Nephron progenitor cell (in vitro differentiated cells): ENCODE measurements at regions not wholly inside any gene's neighbourhood (a gene's known extent, or its start where the extent isn't known, plus 50 kb on each side); places are given as distances from the start of the nearest gene placed in this dataset.

ENCODE experiments used
- DNase-seq: peaks from one replicate; pipeline ENCODE4 v3.0.0; 2021
- H3K27ac Mint-ChIP-seq: 2 replicates; pipeline ENCODE4 v1.8.0; 2021; ENCODE audit warnings: mild to moderate bottlenecking, moderate library complexity, mixed read lengths
- H3K27me3 Mint-ChIP-seq: 2 replicates; pipeline ENCODE4 v1.8.0; 2021; ENCODE audit warnings: mild to moderate bottlenecking, low read depth, mixed read lengths; ENCODE audit not compliant: poor library complexity
- H3K36me3 Mint-ChIP-seq: 2 replicates; pipeline ENCODE4 v1.8.0; 2021; ENCODE audit warnings: low read depth, mixed read lengths
- H3K4me1 Mint-ChIP-seq: 2 replicates; pipeline ENCODE4 v1.8.0; 2021; ENCODE audit warnings: mixed read lengths
- H3K4me3 Mint-ChIP-seq: 2 replicates; pipeline ENCODE4 v1.8.0; 2021; ENCODE audit warnings: mild to moderate bottlenecking, moderate library complexity, mixed read lengths
- H3K9me3 Mint-ChIP-seq: 2 replicates; pipeline ENCODE4 v1.8.0; 2021; ENCODE audit warnings: mild to moderate bottlenecking, moderate library complexity, mixed read lengths
- CTCF ChIP-seq: fragments of 200-600 bp; sonication (generic); IDR thresholded peaks from 2 replicates; pipeline ENCODE4 v1.5.0; 2021; ENCODE audit warnings: antibody characterized with exemption

GRCh38 chr6:16989382-16989781, 112.5 kb upstream of the STMND1 start:
- no peak overlapping the region for H3K27ac Mint-ChIP-seq
- H3K4me1 Mint-ChIP-seq, result no peaks in the 10 kb centered on the region
- DNase-seq, result no peak
- H3K4me3 Mint-ChIP-seq, result no peak overlapping the region
- H3K36me3 Mint-ChIP-seq, result peaks cover 15% of the 10 kb centered on the region
- H3K27me3 Mint-ChIP-seq, result peaks cover 12% of the 10 kb centered on the region
- no peak for TF ChIP-seq CTCF
- peaks cover 33% of the 10 kb centered on the region for H3K9me3 Mint-ChIP-seq

- no peak for DNase-seq
- peaks cover 33% of the 10 kb centered on the region for H3K9me3 Mint-ChIP-seq
- H3K27me3 Mint-ChIP-seq, result peaks cover 12% of the 10 kb centered on the region
These were observed 113.9 kb upstream of the STMND1 start for GRCh38 chr6:16987996-16988395.

GRCh38 chr6:16985513-16986284, 116.2 kb upstream of the STMND1 start:
- H3K4me1 Mint-ChIP-seq, result no peaks in the 10 kb centered on the region
- no peak for DNase-seq
- no peak for TF ChIP-seq CTCF
- peaks cover 30% of the 10 kb centered on the region for H3K9me3 Mint-ChIP-seq
- no peak overlapping the region for H3K27ac Mint-ChIP-seq
- no peak overlapping the region for H3K4me3 Mint-ChIP-seq
- H3K36me3 Mint-ChIP-seq, result peaks cover 15% of the 10 kb centered on the region
- H3K27me3 Mint-ChIP-seq, result peaks cover 9% of the 10 kb centered on the region

More at GRCh38 chr6:16987996-16988395, 113.9 kb upstream of the STMND1 start:
- no peak for TF ChIP-seq CTCF
- no peak overlapping the region for H3K4me3 Mint-ChIP-seq
- H3K4me1 Mint-ChIP-seq, result no peaks in the 10 kb centered on the region
- peaks cover 15% of the 10 kb centered on the region for H3K36me3 Mint-ChIP-seq
- no peak overlapping the region for H3K27ac Mint-ChIP-seq

- H3K4me1 Mint-ChIP-seq, result no peaks in the 10 kb centered on the region
- peaks cover 4% of the 10 kb centered on the region for H3K9me3 Mint-ChIP-seq
These were observed 119.0 kb upstream of the STMND1 start for GRCh38 chr6:16982807-16983206.

GRCh38 chr6:16979677-16980370, 122.0 kb upstream of the STMND1 start:
- Mint-ChIP-seq H3K27ac (no peak overlapping the region), H3K4me1 (no peaks in the 10 kb centered on the region)
- no peak for TF ChIP-seq CTCF

More at GRCh38 chr6:16982807-16983206, 119.0 kb upstream of the STMND1 start:
- no peak for DNase-seq
- no peak for TF ChIP-seq CTCF
- Mint-ChIP-seq H3K27ac (no peak overlapping the region), H3K27me3 (peaks cover 21% of the 10 kb centered on the region), H3K36me3 (no peaks in the 10 kb centered on the region), H3K4me3 (no peak overlapping the region)

More at GRCh38 chr6:16979677-16980370, 122.0 kb upstream of the STMND1 start:
- peaks cover 25% of the 10 kb centered on the region for H3K27me3 Mint-ChIP-seq
- no peaks in the 10 kb centered on the region for H3K36me3 Mint-ChIP-seq
- DNase-seq, result no peak
- H3K4me3 Mint-ChIP-seq, result no peak overlapping the region
- H3K9me3 Mint-ChIP-seq, result no peaks in the 10 kb centered on the region
